Astrocyte of the spinal cord (primary cell): ENCODE measurements at regions not wholly inside any gene's neighbourhood (a gene's known extent, or its start where the extent isn't known, plus 50 kb on each side); places are given as distances from the start of the nearest gene placed in this dataset.

Source experiments
- DNase-seq: peaks from one replicate; pipeline ENCODE4 v3.0.0; 2011; ENCODE audit warnings: low read depth, low spot score
- H3K4me3 ChIP-seq: 2 replicates; pipeline ENCODE4 v1.5.1; 2011; ENCODE audit warnings: low read depth, mild to moderate bottlenecking, low read length, moderate library complexity
- CTCF ChIP-seq: IDR thresholded peaks from 2 replicates; pipeline ENCODE4 v1.5.1; 2012; ENCODE audit warnings: low read depth, mild to moderate bottlenecking, low read length, inconsistent platforms
- in situ Hi-C: cut with HindIII; loops from 2 replicates; pipeline ENCODE4 v1.10.0; 2017; ENCODE audit warnings: low sequenced_read_pairs

- in situ Hi-C loops: no loop called here
- no peak for DNase-seq
- no peak overlapping the region for H3K4me3 ChIP-seq
- no peak for TF ChIP-seq CTCF
Measured at GRCh38 chr2:234320066-234320465, 176.8 kb downstream of the ARL4C start.

DNA sequence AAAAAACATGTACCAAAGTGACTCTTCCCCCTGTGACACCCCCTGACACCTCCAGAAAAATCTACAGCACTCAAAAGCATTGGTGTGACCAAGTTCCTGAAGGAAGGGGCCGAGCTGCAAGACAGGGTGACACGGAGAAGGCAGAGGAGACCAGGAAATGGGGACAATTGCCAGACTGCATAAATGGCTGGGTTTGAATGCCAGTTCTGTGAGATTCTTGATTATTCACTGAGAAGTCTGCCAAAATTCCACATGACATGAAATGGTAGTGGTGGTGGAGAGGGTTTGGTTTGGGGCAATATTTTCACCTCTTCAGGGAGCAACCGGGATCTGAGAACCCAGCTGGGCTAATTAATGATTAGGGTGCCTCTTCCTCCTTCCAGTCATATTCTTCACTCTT lies 178.5 kb downstream of the ARL4C start:
- in situ Hi-C loops: no loop called here
- H3K4me3 ChIP-seq: no peak overlapping the region
- TF ChIP-seq CTCF: no peak
- no peak for DNase-seq

GRCh38 chr2:234313558-234313957 lies 183.3 kb downstream of the ARL4C start:
- H3K4me3 ChIP-seq: no peak overlapping the region
- no peak for DNase-seq
- TF ChIP-seq CTCF: no peak
- in situ Hi-C loops: no loop called here

GRCh38 chr2:234310166-234310565 lies 186.7 kb downstream of the ARL4C start:
- H3K4me3 ChIP-seq: no peak overlapping the region
- in situ Hi-C loops: no loop called here
- TF ChIP-seq CTCF: no peak
- DNase-seq: no peak

DNA sequence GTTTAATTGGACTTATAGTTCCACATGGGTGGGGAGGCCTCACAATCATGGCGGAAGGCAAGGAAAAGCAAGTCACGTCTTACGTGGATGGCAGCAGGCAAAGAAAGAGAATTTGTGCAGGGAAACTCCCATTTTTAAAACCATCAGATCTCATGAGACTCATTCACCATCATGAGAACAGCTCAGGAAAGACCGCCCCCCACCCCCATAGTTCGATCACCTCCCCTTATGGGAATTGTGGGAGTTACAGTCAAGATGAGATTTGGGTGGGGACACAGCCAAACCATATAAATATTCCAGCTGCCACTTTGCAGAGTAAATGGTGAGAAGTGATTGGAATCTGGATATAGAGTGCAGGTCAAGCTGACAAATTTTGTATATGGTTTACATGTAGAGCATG lies 187.4 kb downstream of the ARL4C start:
- TF ChIP-seq CTCF: no peak
- no peak for DNase-seq
- no peak overlapping the region for H3K4me3 ChIP-seq
- in situ Hi-C loops: no loop called here

- peak; percentile 91 for DNase-seq
- in situ Hi-C loops: no loop called here
- TF ChIP-seq CTCF: no peak
- H3K4me3 ChIP-seq: no peak overlapping the region
Measured at GRCh38 chr2:234308813-234309195, 188.1 kb downstream of the ARL4C start.
